HCT116 (cell line): ENCODE measurements at regions not wholly inside any gene's neighbourhood (a gene's known extent, or its start where the extent isn't known, plus 50 kb on each side); places are given as distances from the start of the nearest gene placed in this dataset.

ENCODE experiments used
- ELF1 ChIP-seq: IDR thresholded peaks from 2 replicates; pipeline ENCODE4 v1.6.1; 2012; ENCODE audit warnings: low read depth, borderline replicate concordance
- EZH2phosphoT487 ChIP-seq: fragments of 200-600 bp; IDR thresholded peaks from 2 replicates; pipeline ENCODE4 v1.6.1; 2018; ENCODE audit warnings: antibody characterized with exemption, borderline replicate concordance
- JUND ChIP-seq: IDR thresholded peaks from 2 replicates; pipeline ENCODE4 v1.6.1; 2012
- RAD21 ChIP-seq: IDR thresholded peaks from 2 replicates; pipeline ENCODE4 v1.6.1; 2012; ENCODE audit warnings: low read depth, mild to moderate bottlenecking
- TF ChIP-seq, protein P1 (sequence below), 3 experiments: fragments of 200-600 bp in 1 of 3; sonication (generic) in 1 of 3; IDR thresholded peaks in 2 of 3; conservative IDR thresholded peaks in 1 of 3; 2 replicates each; pipeline ENCODE4 v1.5.1; 2012 to 2017; ENCODE audit warnings: low read depth in 2 of 3, low read length in 2 of 3, antibody characterized with exemption in 1 of 3, borderline replicate concordance in 1 of 3, control low read depth in 1 of 3, mild to moderate bottlenecking in 1 of 3, mixed read lengths in 1 of 3, mixed run types in 1 of 3, moderate library complexity in 1 of 3; ENCODE audit not compliant: insufficient read depth in 1 of 3

- TF ChIP-seq RAD21: no peak
- TF ChIP-seq, protein P1, sequence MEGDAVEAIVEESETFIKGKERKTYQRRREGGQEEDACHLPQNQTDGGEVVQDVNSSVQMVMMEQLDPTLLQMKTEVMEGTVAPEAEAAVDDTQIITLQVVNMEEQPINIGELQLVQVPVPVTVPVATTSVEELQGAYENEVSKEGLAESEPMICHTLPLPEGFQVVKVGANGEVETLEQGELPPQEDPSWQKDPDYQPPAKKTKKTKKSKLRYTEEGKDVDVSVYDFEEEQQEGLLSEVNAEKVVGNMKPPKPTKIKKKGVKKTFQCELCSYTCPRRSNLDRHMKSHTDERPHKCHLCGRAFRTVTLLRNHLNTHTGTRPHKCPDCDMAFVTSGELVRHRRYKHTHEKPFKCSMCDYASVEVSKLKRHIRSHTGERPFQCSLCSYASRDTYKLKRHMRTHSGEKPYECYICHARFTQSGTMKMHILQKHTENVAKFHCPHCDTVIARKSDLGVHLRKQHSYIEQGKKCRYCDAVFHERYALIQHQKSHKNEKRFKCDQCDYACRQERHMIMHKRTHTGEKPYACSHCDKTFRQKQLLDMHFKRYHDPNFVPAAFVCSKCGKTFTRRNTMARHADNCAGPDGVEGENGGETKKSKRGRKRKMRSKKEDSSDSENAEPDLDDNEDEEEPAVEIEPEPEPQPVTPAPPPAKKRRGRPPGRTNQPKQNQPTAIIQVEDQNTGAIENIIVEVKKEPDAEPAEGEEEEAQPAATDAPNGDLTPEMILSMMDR (IDR thresholded peaks at IDR 0.05 in 2 of 3, conservative IDR thresholded peaks at IDR 0.05 in 1 of 3; ENCODE audit: borderline replicate concordance in 1 of 3, insufficient read depth in 1 of 3, low read depth in 2 of 3, low read length in 2 of 3): no peak
- TF ChIP-seq JUND: no peak
- no peak for TF ChIP-seq ELF1
- no peak for TF ChIP-seq EZH2phosphoT487
Measured at GRCh38 chr4:41432881-41433280, 105.1 kb upstream of the LIMCH1 start.
